Right lobe of liver (tissue), 6 donors: ENCODE measurements at regions not wholly inside any gene's neighbourhood (a gene's known extent, or its start where the extent isn't known, plus 50 kb on each side); places are given as distances from the start of the nearest gene placed in this dataset.

ENCODE experiments used
- ATAC-seq, 4 donors: fragments of 200-7000 bp; cut with Tn5 transposase; one replicate each; pipeline ENCODE4 v1.9.1; 2020; ENCODE audit warnings: mild to moderate bottlenecking in 4 of 4, moderate library complexity in 4 of 4
- DNase-seq, 3 donors: peaks; one replicate each; pipeline ENCODE4 v3.0.0-alpha.2; 2020
- H3K27ac ChIP-seq, 3 donors: fragments of 200-600 bp; one replicate each; pipeline ENCODE4 v1.8.0; 2022
- H3K27me3 ChIP-seq, 2 donors: fragments of 200-600 bp; one replicate each; pipeline ENCODE4 v1.8.0; 2022
- H3K36me3 ChIP-seq, 4 donors: fragments of 200-600 bp; sonication (generic) in 1 of 4; one replicate each; pipeline versions ENCODE4 v1.5.1 to v1.8.0; 2017 to 2022; ENCODE audit warnings: control low read depth in 1 of 4
- H3K4me1 ChIP-seq, 4 donors: fragments of 200-600 bp; sonication (generic) in 1 of 4; one replicate each; pipeline versions ENCODE4 v1.5.1 to v1.8.0; 2017 to 2022; ENCODE audit warnings: control low read depth in 1 of 4
- H3K4me3 ChIP-seq, 3 donors: fragments of 200-600 bp; one replicate each; pipeline ENCODE4 v1.8.0; 2022
- H3K9me3 ChIP-seq, 4 donors: fragments of 200-600 bp; sonication (generic) in 1 of 4; one replicate each; pipeline versions ENCODE4 v1.5.1 to v1.8.0; 2017 to 2022; ENCODE audit warnings: control low read depth in 1 of 4
- CTCF ChIP-seq, 4 donors: fragments of 200-600 bp in 3 of 4; fragments of 450-650 bp in 1 of 4; IDR thresholded peaks; one replicate each; pipeline versions ENCODE4 v1.5.1 to v1.8.0; 2016 to 2022; ENCODE audit warnings: antibody characterized with exemption in 4 of 4, mild to moderate bottlenecking in 2 of 4
- POLR2A ChIP-seq: fragments of 450-650 bp; IDR thresholded peaks from one replicate; pipeline ENCODE4 v1.6.1; 2017; ENCODE audit warnings: antibody characterized with exemption, mild to moderate bottlenecking
- WGBS: methylation state at CpG from one replicate; pipeline ENCODE4 v1.1.6; 2018; ENCODE audit warnings: low coverage, low lambda C conversion rate; ENCODE audit not compliant: insufficient coverage; ENCODE audit errors: missing lambda C conversion rate; 5-methylcytosine and 5-hydroxymethylcytosine counted together
- intact Hi-C, 2 donors: fragments of 100-400 bp; cut with DNase I; formaldehyde crosslinking; loops; one replicate each; pipeline versions ENCODE4 v1.11.2 to v1.14.1; 2022
- donor health status: DM: no; HTN: yes; CAD: no.
- donor health status: DM: no; HTN: no; CAD: no.
- donor health status: DM: no; HTN: no; CAD: no.
- donor health status: DM: no; HTN: yes; CAD: no.
- donor health status: DM: no; HTN: yes; CAD: no.

GRCh38 chr6:139988685-139989084 is 614.2 kb upstream of the CITED2 start:
- intact Hi-C loops: no loop called here
- no peak overlapping the region for H3K4me3 ChIP-seq
- H3K27me3 ChIP-seq: no peaks in the 10 kb centered on the region
- no peaks in the 10 kb centered on the region for H3K36me3 ChIP-seq
- no peaks in the 10 kb centered on the region for H3K4me1 ChIP-seq
- DNase-seq (no peak), ATAC-seq (no peak)
- no peaks in the 10 kb centered on the region for H3K9me3 ChIP-seq
- TF ChIP-seq CTCF (IDR thresholded peaks at IDR 0.05) (no peak), POLR2A (no peak)
- H3K27ac ChIP-seq: no peak overlapping the region

GRCh38 chr6:139987091-139987490 is 612.6 kb upstream of the CITED2 start:
- ATAC-seq (no peak), DNase-seq (no peak)
- no peaks in the 10 kb centered on the region for H3K9me3 ChIP-seq
- H3K4me3 ChIP-seq: no peak overlapping the region
- TF ChIP-seq CTCF (IDR thresholded peaks at IDR 0.05): no peak
- no peak for TF ChIP-seq POLR2A
- H3K4me1 ChIP-seq: no peaks in the 10 kb centered on the region
- intact Hi-C loops: no loop called here
- H3K36me3 ChIP-seq: no peaks in the 10 kb centered on the region
- no peaks in the 10 kb centered on the region for H3K27me3 ChIP-seq
- H3K27ac ChIP-seq: no peak overlapping the region

- intact Hi-C loops: no loop called here
- TF ChIP-seq POLR2A (no peak), CTCF (IDR thresholded peaks at IDR 0.05) (no peak)
- H3K27me3 ChIP-seq: no peaks in the 10 kb centered on the region
Measured at GRCh38 chr6:139985236-139985815, 610.9 kb upstream of the CITED2 start.

GRCh38 chr6:139984317-139984716 is 609.9 kb upstream of the CITED2 start:
- 92% methylated on average over 6 of the region's 6 CpGs for WGBS
- no peak for TF ChIP-seq CTCF (IDR thresholded peaks at IDR 0.05)

More at GRCh38 chr6:139985236-139985815, 610.9 kb upstream of the CITED2 start:
- Histone ChIP-seq H3K36me3 (no peaks in the 10 kb centered on the region), H3K4me1 (no peaks in the 10 kb centered on the region), H3K9me3 (no peaks in the 10 kb centered on the region), H3K27ac (no peak overlapping the region), H3K4me3 (no peak overlapping the region)
- no peak for ATAC-seq
- no peak for DNase-seq

More at GRCh38 chr6:139984317-139984716, 609.9 kb upstream of the CITED2 start:
- no peaks in the 10 kb centered on the region for H3K36me3 ChIP-seq
- ATAC-seq (no peak), DNase-seq (no peak)
- H3K27me3 ChIP-seq: no peaks in the 10 kb centered on the region
- H3K4me1 ChIP-seq: no peaks in the 10 kb centered on the region
- peak overlapping the region in 1 of 3 donors; percentile 11 for H3K27ac ChIP-seq
- H3K9me3 ChIP-seq: no peaks in the 10 kb centered on the region
- no peak overlapping the region for H3K4me3 ChIP-seq
- intact Hi-C loops: no loop called here
